Stimulated activated effector memory CD8-positive, alpha-beta T cell treated with anti-CD3 and anti-CD28 coated beads, Interleukin-12 subunit alpha, Interleukin-12 subunit beta, amount 100 ng/mL, for 72 hours (primary cell): ENCODE measurements at regions not wholly inside any gene's neighbourhood (a gene's known extent, or its start where the extent isn't known, plus 50 kb on each side); places are given as distances from the start of the nearest gene placed in this dataset.
"Not testable (repeated sequence)": the region's sequence is repeated elsewhere in the genome, so short reads cannot be mapped to it uniquely, and the experiment has no call there.

Source experiments
- ATAC-seq: fragments of 150-1000 bp; cut with Tn5 transposase; 2 replicates; pipeline ENCODE4 v1.10.0; 2021
- DNase-seq, 2 donors: peaks; one replicate each; pipeline ENCODE4 v3.0.0; 2021 to 2022; ENCODE audit warnings: low spot score in 2 of 2
- H3K27ac Mint-ChIP-seq: one replicate; pipeline ENCODE4 v1.8.0; 2022; ENCODE audit warnings: mild to moderate bottlenecking, mixed read lengths
- H3K36me3 Mint-ChIP-seq: one replicate; pipeline ENCODE4 v1.8.0; 2022; ENCODE audit warnings: mild to moderate bottlenecking, mixed read lengths
- H3K4me1 Mint-ChIP-seq: one replicate; pipeline ENCODE4 v1.8.0; 2022; ENCODE audit warnings: mixed read lengths
- H3K4me3 Mint-ChIP-seq: one replicate; pipeline ENCODE4 v1.8.0; 2022; ENCODE audit warnings: mild to moderate bottlenecking, mixed read lengths
- H3K9me3 Mint-ChIP-seq: one replicate; pipeline ENCODE4 v1.8.0; 2022; ENCODE audit warnings: mixed read lengths

DNA sequence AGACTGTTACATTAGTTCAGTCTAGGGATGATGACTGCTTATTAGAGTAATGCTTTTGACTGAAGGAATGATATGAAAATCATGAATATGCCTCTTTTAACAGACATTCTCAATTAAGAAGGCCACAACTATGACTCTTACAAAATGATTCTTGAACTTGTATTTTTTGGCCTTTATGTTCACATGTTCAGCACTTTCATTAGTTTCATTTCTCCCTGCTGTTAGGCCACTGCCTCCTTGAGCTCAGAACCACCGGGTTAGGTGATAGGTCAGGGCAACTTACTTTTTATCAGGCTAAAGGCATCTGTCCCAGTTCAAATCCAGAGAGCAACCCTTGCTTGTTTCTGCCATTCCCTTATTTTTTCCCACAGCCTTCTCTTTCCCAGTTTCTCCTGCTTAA is 235.2 kb upstream of the ELL2 start:
- DNase-seq, result no peak
- H3K4me3 Mint-ChIP-seq, result no peak overlapping the region
- no peak for ATAC-seq
- no peaks in the 10 kb centered on the region for H3K36me3 Mint-ChIP-seq
- H3K4me1 Mint-ChIP-seq, result no peaks in the 10 kb centered on the region
- no peaks in the 10 kb centered on the region for H3K9me3 Mint-ChIP-seq
- H3K27ac Mint-ChIP-seq, result no peak overlapping the region

DNA sequence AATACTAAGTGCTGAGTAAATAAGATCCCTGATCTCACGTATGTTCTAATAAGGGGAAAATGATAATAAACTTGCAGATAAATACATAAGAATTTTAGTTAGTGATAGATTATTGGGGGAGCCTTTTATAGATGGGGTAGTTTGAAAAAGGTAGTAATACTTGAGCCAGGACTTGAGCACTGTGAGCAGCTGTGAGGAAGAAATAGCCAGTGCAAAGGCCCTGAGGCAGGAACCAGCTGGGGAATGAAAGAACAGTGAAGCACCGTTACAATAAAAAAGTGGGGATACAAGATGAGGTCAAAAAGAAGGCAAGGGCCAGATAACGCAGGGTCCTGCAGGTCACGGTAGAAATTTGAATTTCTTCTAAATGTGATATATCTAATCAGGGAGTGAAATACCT is 234.8 kb upstream of the ELL2 start:
- DNase-seq (no peak), ATAC-seq (no peak)
- Mint-ChIP-seq H3K4me1 (no peaks in the 10 kb centered on the region), H3K27ac (no peak overlapping the region), H3K9me3 (no peaks in the 10 kb centered on the region), H3K36me3 (no peaks in the 10 kb centered on the region), H3K4me3 (no peak overlapping the region)

DNA sequence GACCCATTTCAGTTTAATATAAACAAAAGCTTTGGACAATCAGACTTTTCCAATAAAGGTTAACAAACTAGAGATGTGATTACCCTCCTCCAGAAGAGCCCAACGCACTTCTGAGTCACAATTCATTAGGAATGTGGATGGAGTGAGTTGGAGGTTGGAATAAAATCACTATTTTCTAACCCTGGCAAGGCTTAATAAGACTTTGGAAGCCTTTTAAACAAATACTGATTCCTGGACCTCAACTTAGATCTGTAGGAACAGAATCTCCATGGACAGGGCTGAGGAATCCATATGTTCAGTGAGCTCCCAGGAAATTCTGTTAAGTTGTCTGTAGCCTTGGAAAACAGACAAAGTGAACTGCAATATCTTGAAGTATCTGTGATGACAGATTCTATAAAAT is 233.5 kb upstream of the ELL2 start:
- no peak for DNase-seq

DNA sequence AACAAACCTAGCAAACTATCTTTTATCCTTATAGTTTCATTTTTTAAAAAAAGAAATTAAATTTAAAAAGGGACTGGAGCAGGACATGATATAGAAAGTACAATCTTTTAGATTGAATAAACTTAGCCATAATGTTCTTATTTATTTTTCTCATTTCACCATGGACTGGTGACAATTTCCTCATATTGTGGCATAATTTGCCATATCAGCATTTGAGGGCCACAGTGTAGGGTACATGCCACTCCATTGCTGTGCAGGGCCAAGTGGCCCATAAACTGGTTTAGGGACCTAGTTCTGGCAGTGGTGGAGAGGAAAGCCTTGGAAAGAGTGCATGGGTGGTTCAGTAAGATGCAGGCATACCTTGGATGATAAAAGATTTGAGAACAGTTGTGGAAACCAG is 232.9 kb upstream of the ELL2 start:
- Mint-ChIP-seq H3K4me3 (no peak overlapping the region), H3K4me1 (no peaks in the 10 kb centered on the region), H3K27ac (no peak overlapping the region), H3K36me3 (no peaks in the 10 kb centered on the region), H3K9me3 (no peaks in the 10 kb centered on the region)
- DNase-seq (no peak), ATAC-seq (no peak)

More for the DNA sequence above, 233.5 kb upstream of the ELL2 start:
- H3K36me3 Mint-ChIP-seq, result no peaks in the 10 kb centered on the region
- no peaks in the 10 kb centered on the region for H3K9me3 Mint-ChIP-seq
- H3K4me3 Mint-ChIP-seq, result no peak overlapping the region
- H3K4me1 Mint-ChIP-seq, result no peaks in the 10 kb centered on the region
- no peak for ATAC-seq
- no peak overlapping the region for H3K27ac Mint-ChIP-seq

DNA sequence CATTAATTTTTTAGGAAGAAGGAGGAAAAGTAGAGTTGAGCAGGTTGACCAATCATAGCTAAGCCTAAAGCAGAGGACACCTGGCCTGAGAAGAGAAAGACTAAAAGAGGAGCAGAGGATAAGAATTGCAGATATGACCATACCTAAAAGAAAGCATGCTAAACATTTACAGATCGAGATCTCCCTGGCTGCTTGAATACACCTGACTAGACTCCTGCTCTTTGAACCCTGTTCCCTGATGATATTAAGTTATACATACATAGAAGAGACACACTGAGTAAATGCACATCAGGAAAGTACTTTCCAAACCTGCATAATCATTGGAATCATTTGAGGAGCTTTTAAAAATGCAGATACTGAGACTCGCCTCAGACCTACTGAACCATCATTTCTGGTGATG is 232.3 kb upstream of the ELL2 start:
- Mint-ChIP-seq H3K4me1 (no peaks in the 10 kb centered on the region), H3K9me3 (no peaks in the 10 kb centered on the region), H3K36me3 (no peaks in the 10 kb centered on the region), H3K4me3 (no peak overlapping the region), H3K27ac (no peak overlapping the region)
- no peak for DNase-seq
- ATAC-seq, result no peak

DNA sequence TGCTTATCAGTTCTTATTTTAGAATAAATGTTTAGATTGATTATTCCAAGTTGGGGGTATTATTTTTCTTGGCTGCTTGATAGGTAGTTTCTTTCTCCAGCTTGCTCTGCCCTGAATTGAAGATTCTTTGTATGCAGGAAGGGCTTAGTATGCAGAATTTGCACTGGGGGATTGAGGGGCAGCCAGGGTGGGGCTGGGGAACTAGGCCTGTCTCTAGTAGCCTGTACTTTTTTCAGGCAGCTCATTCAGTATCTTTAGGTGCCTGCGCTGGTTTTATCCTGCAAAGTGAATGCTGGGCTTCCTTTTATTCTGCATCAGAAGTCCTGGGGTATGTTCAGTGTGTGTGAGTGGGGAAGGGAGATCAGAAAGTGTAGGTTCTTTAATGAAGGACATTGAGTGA is 228.3 kb upstream of the ELL2 start:
- DNase-seq (no peak), ATAC-seq (no peak)
- Mint-ChIP-seq H3K4me1 (no peaks in the 10 kb centered on the region), H3K27ac (no peak overlapping the region), H3K4me3 (no peak overlapping the region), H3K36me3 (no peaks in the 10 kb centered on the region), H3K9me3 (no peaks in the 10 kb centered on the region)

DNA sequence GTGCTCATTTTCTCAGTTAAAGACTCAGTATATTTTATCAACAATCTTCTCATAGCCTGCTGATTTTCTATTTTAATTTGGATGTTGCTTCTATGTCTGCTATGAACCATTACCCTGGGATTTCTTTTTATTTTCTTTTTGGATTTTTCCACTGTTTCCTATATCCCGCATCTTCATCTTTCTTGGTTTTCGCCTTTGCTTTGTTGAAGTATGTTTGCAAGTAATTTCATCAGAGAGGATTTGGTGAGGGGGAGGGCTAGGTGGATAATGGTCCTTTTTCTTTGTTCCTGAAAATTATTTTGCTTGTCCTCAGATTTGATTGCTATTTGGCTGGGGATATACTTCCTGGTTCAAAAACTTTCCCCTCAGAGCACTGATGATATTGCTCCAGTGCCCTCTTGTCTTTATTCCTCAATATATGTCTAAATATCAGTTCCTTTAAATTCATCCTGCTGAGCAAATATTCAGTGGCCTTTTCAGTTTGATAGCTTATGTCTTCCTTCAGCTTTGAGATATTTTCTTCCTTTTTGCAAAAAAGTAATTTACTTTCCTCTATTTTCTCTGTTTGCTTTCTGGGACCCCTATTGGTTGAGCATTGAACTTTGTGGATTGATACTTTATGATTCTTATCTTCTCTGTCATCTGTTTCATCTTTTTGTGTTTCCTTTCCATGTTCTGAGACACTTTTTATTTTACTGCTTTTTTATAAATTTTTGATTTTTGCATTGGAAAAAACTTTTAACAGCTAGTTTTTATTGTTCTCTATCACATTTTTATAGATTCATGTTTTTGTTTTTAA is 227.6 kb upstream of the ELL2 start:
- H3K27ac Mint-ChIP-seq, result no peak overlapping the region
- ATAC-seq, result no peak
- no peaks in the 10 kb centered on the region for H3K36me3 Mint-ChIP-seq
- DNase-seq, result no peak
- H3K4me3 Mint-ChIP-seq, result no peak overlapping the region
- H3K4me1 Mint-ChIP-seq, result no peaks in the 10 kb centered on the region
- H3K9me3 Mint-ChIP-seq, result no peaks in the 10 kb centered on the region

DNA sequence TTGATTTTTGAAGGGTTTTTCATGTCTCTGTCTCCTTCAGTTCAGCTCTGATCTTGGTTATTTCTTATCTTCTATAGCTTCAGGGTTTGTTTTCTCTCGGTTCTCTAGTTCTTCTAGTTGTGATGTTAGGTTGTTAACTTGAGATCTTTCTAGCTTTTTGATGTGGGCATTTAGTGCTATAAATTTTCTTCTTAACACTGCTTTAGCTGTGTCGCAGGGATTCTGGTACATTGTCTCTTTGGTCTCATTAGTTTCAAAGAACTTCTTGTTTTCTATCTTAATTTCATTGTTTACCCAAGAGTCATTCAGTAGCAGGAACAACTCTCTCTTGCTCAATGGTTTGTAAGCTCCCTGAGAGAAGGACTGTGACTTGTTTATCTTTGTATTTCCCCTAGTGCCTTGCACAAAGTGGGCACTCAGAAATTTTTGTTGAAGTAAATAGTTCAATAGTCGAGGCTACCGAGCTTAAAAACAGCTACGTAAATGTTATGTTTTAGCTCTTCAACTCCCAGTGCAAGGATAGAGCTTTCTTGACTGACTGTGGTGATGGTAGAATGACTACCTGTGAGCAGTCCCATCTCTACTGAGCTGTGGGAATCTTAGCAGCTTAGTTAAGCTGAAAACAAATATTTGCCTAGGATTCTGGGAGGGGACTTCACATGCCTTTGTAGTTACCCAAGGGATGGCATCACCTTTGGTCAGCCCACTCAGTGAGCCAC is 225.8 kb upstream of the ELL2 start:
- H3K36me3 Mint-ChIP-seq, result no peaks in the 10 kb centered on the region
- no peaks in the 10 kb centered on the region for H3K9me3 Mint-ChIP-seq
- DNase-seq (no peak), ATAC-seq (no peak)
- no peak overlapping the region for H3K27ac Mint-ChIP-seq
- no peaks in the 10 kb centered on the region for H3K4me1 Mint-ChIP-seq
- no peak overlapping the region for H3K4me3 Mint-ChIP-seq

DNA sequence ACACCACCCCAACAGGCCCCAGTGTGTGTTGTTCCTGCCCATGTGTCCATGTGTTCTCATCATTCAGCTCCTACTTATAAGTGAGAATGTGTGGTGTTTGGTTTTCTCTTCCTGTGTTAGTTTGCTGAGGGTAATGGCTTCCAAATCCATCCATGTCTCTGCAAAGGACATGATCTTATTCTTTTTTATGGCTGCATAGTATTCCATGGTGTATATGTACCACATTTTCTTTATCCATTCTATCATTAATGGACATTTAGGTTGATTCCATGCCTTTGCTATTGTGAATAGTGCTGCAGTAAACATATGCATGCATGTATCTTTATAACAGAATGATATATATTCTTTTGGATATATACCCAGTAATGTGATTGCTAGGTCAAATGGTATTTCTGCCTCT is 222.9 kb upstream of the ELL2 start:
- not testable (repeated sequence) for DNase-seq, H3K4me1 Mint-ChIP-seq, ATAC-seq, H3K9me3 Mint-ChIP-seq, H3K36me3 Mint-ChIP-seq, H3K27ac Mint-ChIP-seq, H3K4me3 Mint-ChIP-seq

DNA sequence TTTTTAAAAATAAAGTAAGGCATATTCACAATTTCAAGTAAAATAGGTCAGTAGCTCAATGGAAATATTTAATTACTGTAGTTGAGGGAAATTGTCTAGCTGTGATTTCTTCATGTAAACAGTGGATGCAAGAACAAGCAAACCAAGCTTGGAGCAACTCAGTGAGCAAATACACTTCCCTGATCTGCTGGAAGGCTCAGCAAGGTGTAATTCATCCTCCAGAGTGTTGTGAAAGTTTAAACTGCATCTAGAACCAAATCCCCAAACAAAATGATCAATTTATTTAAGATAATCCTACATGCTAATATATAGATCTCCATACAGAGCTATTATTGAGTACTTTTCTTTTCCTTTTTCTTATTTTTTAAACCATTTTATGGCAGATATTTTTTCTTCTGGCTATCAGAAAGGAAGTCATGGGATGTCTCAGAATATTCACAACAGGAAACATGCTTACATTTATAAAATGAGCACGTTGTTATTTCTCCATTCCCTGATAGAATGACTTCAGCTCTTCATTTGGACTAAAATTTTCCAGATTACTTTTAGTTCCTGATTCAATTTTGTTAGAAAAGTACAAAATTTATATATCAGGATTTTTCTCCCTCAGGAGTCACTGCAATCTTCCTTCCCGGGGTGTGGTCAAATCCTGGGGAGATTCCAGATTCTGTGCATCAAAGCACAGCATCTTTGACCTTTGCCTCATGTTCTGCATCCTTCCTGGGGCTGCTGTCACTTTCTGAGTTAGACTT is 219.2 kb upstream of the ELL2 start:
- Mint-ChIP-seq H3K27ac (no peak overlapping the region), H3K4me1 (peaks cover 16% of the 10 kb centered on the region), H3K9me3 (peaks cover 3% of the 10 kb centered on the region), H3K4me3 (no peak overlapping the region), H3K36me3 (no peaks in the 10 kb centered on the region)
- ATAC-seq, result no peak
- DNase-seq, result no peak

DNA sequence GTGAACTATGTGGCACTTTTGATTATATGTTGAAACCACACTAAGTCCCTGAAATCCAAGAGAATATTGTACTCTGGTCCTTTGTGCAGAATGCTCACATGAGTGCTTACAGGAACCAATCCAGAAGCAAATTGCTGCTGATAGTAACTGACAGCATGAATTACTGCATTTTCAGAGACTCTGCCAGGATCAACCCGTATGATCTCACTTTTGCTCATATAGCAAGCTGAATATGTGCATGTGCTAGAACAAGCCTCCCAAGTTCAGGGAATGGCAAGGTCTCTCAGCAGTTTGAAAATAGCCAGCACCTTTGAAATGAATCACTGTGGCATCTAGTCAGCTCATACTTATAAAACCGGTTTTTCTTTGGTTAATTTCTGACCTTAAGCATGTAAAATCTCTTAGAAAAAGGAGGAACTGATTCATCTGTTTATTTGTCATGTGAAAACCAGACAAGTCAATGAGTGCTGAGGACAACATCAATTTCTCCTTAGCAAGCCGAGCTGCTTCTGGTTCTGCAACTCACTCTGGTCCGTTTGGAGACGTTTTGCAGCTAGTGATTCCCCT is 215.7 kb upstream of the ELL2 start:
- Mint-ChIP-seq H3K4me1 (peaks cover 17% of the 10 kb centered on the region), H3K36me3 (no peaks in the 10 kb centered on the region), H3K9me3 (peaks cover 3% of the 10 kb centered on the region), H3K27ac (no peak overlapping the region), H3K4me3 (no peak overlapping the region)
- DNase-seq (peak in 1 of 2 donors; percentile 56), ATAC-seq (peak; percentile 99)

DNA sequence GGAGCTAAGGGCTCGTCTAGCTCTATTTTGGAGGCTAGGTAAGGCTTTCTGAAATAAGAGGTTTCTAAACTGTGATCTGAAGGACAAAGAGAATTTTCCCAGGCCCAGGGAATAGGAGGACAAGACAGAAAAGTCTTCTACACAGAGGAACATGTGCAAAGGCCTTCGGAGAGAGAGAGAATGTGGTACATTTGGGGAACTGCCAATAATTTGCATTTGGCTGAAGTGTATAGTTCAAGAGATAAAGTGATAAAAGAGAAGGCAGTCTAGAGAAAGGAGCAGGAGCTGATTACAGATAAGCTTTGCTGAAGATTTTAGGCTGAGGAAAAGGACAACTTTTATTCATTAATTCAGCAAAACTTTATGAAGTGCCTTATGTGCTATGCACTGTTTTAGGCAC is 214.4 kb upstream of the ELL2 start:
- Mint-ChIP-seq H3K4me3 (no peak overlapping the region), H3K27ac (no peak overlapping the region)
- DNase-seq, result no peak

DNA sequence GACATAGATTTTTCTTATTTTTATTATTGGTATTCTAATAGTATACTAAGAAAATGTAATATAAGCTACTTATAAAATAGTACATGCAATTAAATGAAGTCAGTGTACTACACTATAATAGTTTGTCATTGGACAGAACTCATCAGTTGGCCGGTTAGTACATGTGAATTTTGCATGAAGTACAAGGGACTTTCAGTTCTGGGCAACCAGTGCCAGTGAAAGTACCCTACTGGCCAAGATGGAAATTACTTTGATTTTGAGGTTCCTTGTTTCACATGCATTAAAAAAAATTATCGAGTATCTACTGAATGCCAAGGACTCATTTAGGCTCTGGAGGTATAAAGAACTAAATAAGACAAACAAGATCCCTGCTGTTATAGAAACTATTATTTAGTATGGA is 213.4 kb upstream of the ELL2 start:
- no peak overlapping the region for H3K4me3 Mint-ChIP-seq
- H3K9me3 Mint-ChIP-seq, result peaks cover 3% of the 10 kb centered on the region

More for the DNA sequence above, 214.4 kb upstream of the ELL2 start:
- Mint-ChIP-seq H3K9me3 (peaks cover 3% of the 10 kb centered on the region), H3K4me1 (peaks cover 17% of the 10 kb centered on the region), H3K36me3 (no peaks in the 10 kb centered on the region)
- ATAC-seq, result no peak

DNA sequence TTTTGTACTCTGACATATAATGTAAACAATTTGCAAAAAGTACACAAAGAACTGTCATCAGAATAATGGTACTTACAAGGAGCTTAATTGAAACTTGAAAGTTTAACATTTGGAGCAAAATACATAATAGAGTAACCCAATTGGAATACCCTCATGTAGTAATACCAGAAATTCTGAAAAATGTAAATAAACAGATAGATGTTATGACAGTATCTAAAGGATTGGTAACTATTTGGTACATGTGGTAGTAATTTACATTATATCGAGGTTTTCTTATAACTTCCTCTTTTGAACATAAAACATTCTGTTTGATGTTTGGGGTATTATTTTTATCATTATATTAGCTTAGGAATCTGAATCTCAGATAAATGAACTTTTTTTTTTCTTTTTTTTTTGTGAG is 211.7 kb upstream of the ELL2 start:
- Mint-ChIP-seq H3K4me3 (no peak overlapping the region), H3K4me1 (peaks cover 12% of the 10 kb centered on the region), H3K9me3 (no peaks in the 10 kb centered on the region), H3K27ac (no peak overlapping the region), H3K36me3 (no peaks in the 10 kb centered on the region)
- no peak for DNase-seq
- no peak for ATAC-seq

More for the DNA sequence above, 213.4 kb upstream of the ELL2 start:
- peaks cover 17% of the 10 kb centered on the region for H3K4me1 Mint-ChIP-seq
- no peaks in the 10 kb centered on the region for H3K36me3 Mint-ChIP-seq
- DNase-seq (no peak), ATAC-seq (no peak)
- H3K27ac Mint-ChIP-seq, result no peak overlapping the region

DNA sequence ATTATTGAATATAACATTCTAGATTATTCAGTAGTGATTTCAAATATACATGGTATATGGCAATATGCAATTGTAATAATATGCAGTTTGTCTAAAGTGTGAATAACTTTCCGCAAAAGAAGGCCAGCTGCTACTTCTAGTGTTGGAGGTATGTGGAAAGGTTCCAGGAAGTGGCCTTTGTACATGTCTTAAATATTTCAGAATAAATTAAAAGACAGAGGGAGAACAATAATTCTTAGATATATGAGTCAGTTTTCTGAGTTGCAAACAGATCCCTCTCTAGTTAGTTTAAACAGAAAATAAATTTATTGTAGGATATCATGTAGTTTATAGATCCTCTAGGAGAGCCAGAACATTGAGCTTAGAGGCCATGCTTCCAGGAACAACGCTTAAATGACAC is 210.8 kb upstream of the ELL2 start:
- H3K36me3 Mint-ChIP-seq, result no peaks in the 10 kb centered on the region
- DNase-seq (no peak), ATAC-seq (no peak)
- H3K27ac Mint-ChIP-seq, result no peak overlapping the region
- no peaks in the 10 kb centered on the region for H3K9me3 Mint-ChIP-seq
- no peak overlapping the region for H3K4me3 Mint-ChIP-seq
- H3K4me1 Mint-ChIP-seq, result peaks cover 7% of the 10 kb centered on the region
